ENCODE measurements at regions not wholly inside any gene's neighbourhood (a gene's known extent, or its start where the extent isn't known, plus 50 kb on each side); places are given as distances from the start of the nearest gene placed in this dataset.

GRCh38 chr15:93640411-93640962, 551.5 kb upstream of the RGMA start:
- Mint-ChIP-seq H3K27me3 (ENCODE audit: insufficient read depth) (no peaks in the 10 kb centered on the region; the same call in 1 of the 2 replicates), H3K9me3 (peaks cover 31% of the 10 kb centered on the region), H3K27ac (no peak overlapping the region), H3K4me3 (no peak overlapping the region), H3K4me1 (ENCODE audit: low read depth) (no peaks in the 10 kb centered on the region), H3K36me3 (ENCODE audit: low read depth) (no peaks in the 10 kb centered on the region)
- DNase-seq = no peak
- TF ChIP-seq CTCF (IDR thresholded peaks at IDR 0.05) = no peak

GRCh38 chr15:93631958-93632618, 543.1 kb upstream of the RGMA start:
- H3K27me3 Mint-ChIP-seq (ENCODE audit: insufficient read depth) = no peaks in the 10 kb centered on the region
- DNase-seq = no peak
- no peak for TF ChIP-seq CTCF (IDR thresholded peaks at IDR 0.05)

GRCh38 chr15:93619597-93619996, 530.6 kb upstream of the RGMA start:
- Mint-ChIP-seq H3K36me3 (ENCODE audit: low read depth) (no peaks in the 10 kb centered on the region), H3K4me3 (no peak overlapping the region), H3K9me3 (peaks cover 29% of the 10 kb centered on the region), H3K4me1 (ENCODE audit: low read depth) (no peaks in the 10 kb centered on the region), H3K27ac (no peak overlapping the region), H3K27me3 (ENCODE audit: insufficient read depth) (0 out of 2 replicates have a peak, but pooled peaks cover 2% of the 10 kb centered on the region)
- no peak for TF ChIP-seq CTCF (IDR thresholded peaks at IDR 0.05)
- no peak for DNase-seq

More at GRCh38 chr15:93631958-93632618, 543.1 kb upstream of the RGMA start:
- Mint-ChIP-seq H3K27ac (no peak overlapping the region), H3K4me3 (no peak overlapping the region), H3K36me3 (ENCODE audit: low read depth) (no peaks in the 10 kb centered on the region), H3K4me1 (ENCODE audit: low read depth) (no peaks in the 10 kb centered on the region), H3K9me3 (peaks cover 39% of the 10 kb centered on the region)

- no peak for TF ChIP-seq CTCF (IDR thresholded peaks at IDR 0.05)
- no peaks in the 10 kb centered on the region for H3K36me3 Mint-ChIP-seq (ENCODE audit: low read depth)
- H3K9me3 Mint-ChIP-seq = peaks cover 29% of the 10 kb centered on the region
- H3K27ac Mint-ChIP-seq = no peak overlapping the region
- no peak overlapping the region for H3K4me3 Mint-ChIP-seq
- H3K27me3 Mint-ChIP-seq (ENCODE audit: insufficient read depth) = 0 out of 2 replicates have a peak, but pooled peaks cover 2% of the 10 kb centered on the region
- DNase-seq = no peak
- no peaks in the 10 kb centered on the region for H3K4me1 Mint-ChIP-seq (ENCODE audit: low read depth)
Observed at GRCh38 chr15:93617443-93617842, 528.4 kb upstream of the RGMA start.

GRCh38 chr15:93614386-93615104, 525.5 kb upstream of the RGMA start:
- Mint-ChIP-seq H3K36me3 (ENCODE audit: low read depth) (no peaks in the 10 kb centered on the region), H3K27ac (no peak overlapping the region)

More at GRCh38 chr15:93614386-93615104, 525.5 kb upstream of the RGMA start:
- DNase-seq = no peak
- no peak for TF ChIP-seq CTCF (IDR thresholded peaks at IDR 0.05)
- Mint-ChIP-seq H3K4me1 (ENCODE audit: low read depth) (no peaks in the 10 kb centered on the region), H3K4me3 (no peak overlapping the region), H3K27me3 (ENCODE audit: insufficient read depth) (peaks cover 2% of the 10 kb centered on the region; the same call in 1 of the 2 replicates), H3K9me3 (peaks cover 40% of the 10 kb centered on the region)
